ENCODE measurements at regions not wholly inside any gene's neighbourhood (a gene's known extent, or its start where the extent isn't known, plus 50 kb on each side); places are given as distances from the start of the nearest gene placed in this dataset.

DNA sequence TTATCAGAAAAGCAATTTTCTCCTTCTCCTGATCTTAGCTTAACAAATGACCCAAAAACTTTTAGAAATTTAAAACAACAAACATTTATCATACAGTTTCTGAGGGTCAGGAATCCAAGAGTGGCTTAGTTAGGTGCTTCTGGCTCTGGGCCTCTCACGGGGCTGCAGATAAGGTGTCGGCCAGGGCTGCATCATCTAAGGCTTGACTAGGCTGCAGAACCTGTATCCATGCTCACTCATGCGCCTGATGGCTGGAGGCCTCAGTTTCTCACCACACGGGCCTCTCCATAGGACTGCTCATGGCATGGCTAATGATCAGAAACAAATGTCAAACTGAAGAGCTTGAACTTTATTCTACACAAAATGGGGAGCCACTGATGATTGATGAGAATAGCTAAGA is 210.0 kb downstream of the SEC61B start:
- in situ Hi-C loops (cut with MboI; ENCODE audit: low sequenced_read_pairs in 4 of 4) (no loop called here), intact Hi-C loops (cut with DNase I; ENCODE audit: low total_unique reads) (no loop called here)
- Histone ChIP-seq H3K9me3 (no peaks in the 10 kb centered on the region), H3K27ac (no peak overlapping the region), H3K36me3 (no peaks in the 10 kb centered on the region), H3K27me3 (no peaks in the 10 kb centered on the region), H3K4me3 (no peak overlapping the region), H3K4me1 (no peaks in the 10 kb centered on the region)
- no peak for ATAC-seq
- no peak for TF ChIP-seq POLR2A (IDR thresholded peaks at IDR 0.05)
- TF ChIP-seq, protein P1, sequence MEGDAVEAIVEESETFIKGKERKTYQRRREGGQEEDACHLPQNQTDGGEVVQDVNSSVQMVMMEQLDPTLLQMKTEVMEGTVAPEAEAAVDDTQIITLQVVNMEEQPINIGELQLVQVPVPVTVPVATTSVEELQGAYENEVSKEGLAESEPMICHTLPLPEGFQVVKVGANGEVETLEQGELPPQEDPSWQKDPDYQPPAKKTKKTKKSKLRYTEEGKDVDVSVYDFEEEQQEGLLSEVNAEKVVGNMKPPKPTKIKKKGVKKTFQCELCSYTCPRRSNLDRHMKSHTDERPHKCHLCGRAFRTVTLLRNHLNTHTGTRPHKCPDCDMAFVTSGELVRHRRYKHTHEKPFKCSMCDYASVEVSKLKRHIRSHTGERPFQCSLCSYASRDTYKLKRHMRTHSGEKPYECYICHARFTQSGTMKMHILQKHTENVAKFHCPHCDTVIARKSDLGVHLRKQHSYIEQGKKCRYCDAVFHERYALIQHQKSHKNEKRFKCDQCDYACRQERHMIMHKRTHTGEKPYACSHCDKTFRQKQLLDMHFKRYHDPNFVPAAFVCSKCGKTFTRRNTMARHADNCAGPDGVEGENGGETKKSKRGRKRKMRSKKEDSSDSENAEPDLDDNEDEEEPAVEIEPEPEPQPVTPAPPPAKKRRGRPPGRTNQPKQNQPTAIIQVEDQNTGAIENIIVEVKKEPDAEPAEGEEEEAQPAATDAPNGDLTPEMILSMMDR (IDR thresholded peaks at IDR 0.05 in 4 of 5, conservative IDR thresholded peaks at IDR 0.05 in 1 of 5), result no peak
- DNase-seq, result no peak

DNA sequence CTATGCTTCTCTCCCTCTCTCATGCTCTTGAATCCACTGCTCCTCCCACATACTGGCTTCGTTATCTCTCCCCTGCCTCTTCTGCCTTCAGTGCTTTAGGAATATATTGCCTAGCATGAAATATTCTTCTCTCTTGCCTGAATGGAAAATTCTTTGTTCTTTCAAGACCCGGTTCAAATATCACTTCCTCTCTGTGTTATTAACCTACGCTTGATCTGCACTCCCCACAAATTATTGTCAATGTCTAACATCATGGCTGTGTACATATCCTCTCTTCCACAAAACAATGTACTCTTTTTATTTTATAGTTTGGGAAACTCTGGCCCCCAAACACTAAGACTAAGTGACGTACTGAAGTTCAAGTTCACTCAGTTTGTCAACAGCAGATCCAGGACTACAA is 211.0 kb downstream of the SEC61B start:
- in situ Hi-C loops (cut with MboI; ENCODE audit: low sequenced_read_pairs in 4 of 4), result no loop called here
- no peak for ATAC-seq

DNA sequence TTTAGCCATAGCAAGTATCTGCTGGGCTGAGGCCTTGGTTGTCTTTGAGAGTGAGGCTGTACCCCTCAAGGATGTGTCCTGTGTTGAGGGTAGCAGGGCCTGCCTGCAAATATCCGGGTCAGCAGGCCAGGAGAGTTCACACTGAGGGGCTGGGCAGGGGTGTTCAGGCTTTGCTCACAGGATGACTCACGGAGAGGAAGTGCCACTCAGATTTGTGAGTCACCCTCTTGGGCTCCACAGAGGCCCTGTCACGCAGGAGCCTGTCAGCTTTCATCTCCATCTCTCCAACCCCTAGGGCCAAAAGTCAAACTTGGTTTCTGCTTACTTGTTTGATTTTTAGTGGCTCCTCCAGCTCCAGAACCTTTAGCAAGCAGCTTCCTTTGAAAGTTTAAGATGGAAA is 211.5 kb downstream of the SEC61B start:
- ATAC-seq, result peak in 1 of 2 donors; percentile 60
- H3K27ac ChIP-seq, result no peak overlapping the region
- H3K36me3 ChIP-seq, result no peaks in the 10 kb centered on the region
- in situ Hi-C loops (cut with MboI; ENCODE audit: low sequenced_read_pairs in 4 of 4), result no loop called here
- H3K9me3 ChIP-seq, result no peaks in the 10 kb centered on the region
- intact Hi-C loops (cut with DNase I; ENCODE audit: low total_unique reads), result no loop called here
- no peaks in the 10 kb centered on the region for H3K27me3 ChIP-seq
- no peak for TF ChIP-seq POLR2A (IDR thresholded peaks at IDR 0.05)
- TF ChIP-seq, protein P1 (IDR thresholded peaks at IDR 0.05 in 4 of 5, conservative IDR thresholded peaks at IDR 0.05 in 1 of 5), result no peak
- no peak overlapping the region for H3K4me3 ChIP-seq
- DNase-seq, result no peak
- H3K4me1 ChIP-seq, result no peaks in the 10 kb centered on the region

More for the DNA sequence above, 211.0 kb downstream of the SEC61B start:
- intact Hi-C loops (cut with DNase I; ENCODE audit: low total_unique reads), result no loop called here
- Histone ChIP-seq H3K4me1 (no peaks in the 10 kb centered on the region), H3K27me3 (no peaks in the 10 kb centered on the region), H3K36me3 (no peaks in the 10 kb centered on the region), H3K4me3 (no peak overlapping the region), H3K9me3 (no peaks in the 10 kb centered on the region), H3K27ac (no peak overlapping the region)
- no peak for DNase-seq
- TF ChIP-seq POLR2A (IDR thresholded peaks at IDR 0.05), result no peak
- TF ChIP-seq, protein P1 (IDR thresholded peaks at IDR 0.05 in 4 of 5, conservative IDR thresholded peaks at IDR 0.05 in 1 of 5), result no peak

DNA sequence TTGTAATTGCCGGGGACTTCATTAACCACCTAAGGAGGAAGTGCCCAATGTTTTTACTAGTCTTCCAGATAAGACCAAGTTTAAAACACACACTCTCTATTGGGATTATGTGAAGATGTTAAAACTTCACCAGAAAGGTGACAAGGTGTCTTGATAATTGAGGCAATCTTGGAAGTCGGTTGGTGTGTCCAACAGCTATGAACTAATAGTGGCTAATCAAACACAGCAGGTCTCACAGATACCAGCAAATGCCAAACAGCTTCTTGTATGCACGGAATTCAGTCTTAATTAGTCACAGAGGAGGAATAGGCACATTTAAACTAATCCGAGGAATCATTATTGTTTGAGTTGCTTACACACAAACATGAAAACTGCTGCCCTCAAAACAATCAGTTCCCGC is 214.5 kb downstream of the SEC61B start:
- H3K27me3 ChIP-seq, result no peaks in the 10 kb centered on the region
- no peaks in the 10 kb centered on the region for H3K9me3 ChIP-seq
- intact Hi-C loops (cut with DNase I; ENCODE audit: low total_unique reads), result no loop called here
- TF ChIP-seq, protein P1 (IDR thresholded peaks at IDR 0.05 in 4 of 5, conservative IDR thresholded peaks at IDR 0.05 in 1 of 5), result no peak
- no peak for TF ChIP-seq POLR2A (IDR thresholded peaks at IDR 0.05)
- in situ Hi-C loops (cut with MboI; ENCODE audit: low sequenced_read_pairs in 4 of 4), result no loop called here
- no peak overlapping the region for H3K27ac ChIP-seq
- no peaks in the 10 kb centered on the region for H3K36me3 ChIP-seq
- DNase-seq, result no peak
- no peaks in the 10 kb centered on the region for H3K4me1 ChIP-seq
- ATAC-seq, result no peak
- H3K4me3 ChIP-seq, result no peak overlapping the region

DNA sequence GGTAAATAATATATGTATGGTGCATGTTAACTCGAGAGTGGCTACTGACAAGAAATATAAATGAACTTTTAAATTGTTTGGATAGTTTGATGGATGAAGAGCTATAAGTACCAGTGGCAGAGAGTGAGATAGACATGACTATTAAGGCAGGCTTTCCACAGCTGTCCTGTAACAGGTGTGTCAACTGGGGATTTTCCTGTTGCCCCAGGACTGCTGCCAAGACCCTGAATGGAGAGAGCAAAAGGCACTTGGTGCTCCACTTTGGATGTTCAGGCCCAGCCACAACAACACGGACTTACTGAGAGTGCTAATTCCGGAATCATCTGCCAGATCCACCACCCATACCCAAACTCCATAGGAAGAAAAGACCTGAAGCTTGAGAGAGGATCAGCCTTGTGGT is 215.1 kb downstream of the SEC61B start:
- Histone ChIP-seq H3K4me1 (no peaks in the 10 kb centered on the region), H3K27ac (no peak overlapping the region), H3K4me3 (no peak overlapping the region), H3K36me3 (no peaks in the 10 kb centered on the region), H3K9me3 (no peaks in the 10 kb centered on the region), H3K27me3 (no peaks in the 10 kb centered on the region)
- in situ Hi-C loops (cut with MboI; ENCODE audit: low sequenced_read_pairs in 4 of 4), result no loop called here
- DNase-seq, result no peak
- intact Hi-C loops (cut with DNase I; ENCODE audit: low total_unique reads), result no loop called here
- no peak for ATAC-seq
- no peak for TF ChIP-seq POLR2A (IDR thresholded peaks at IDR 0.05)
- TF ChIP-seq, protein P1 (IDR thresholded peaks at IDR 0.05 in 4 of 5, conservative IDR thresholded peaks at IDR 0.05 in 1 of 5), result no peak
